GM18505 (cell line): ENCODE measurements at regions not wholly inside any gene's neighbourhood (a gene's known extent, or its start where the extent isn't known, plus 50 kb on each side); places are given as distances from the start of the nearest gene placed in this dataset.

Experiments
- ATAC-seq: cut with Tn5 transposase; IDR thresholded peaks from one replicate; pipeline ENCODE4 v1.9.1; 2021; ENCODE audit not compliant: unreplicated experiment
- POLR2A ChIP-seq: IDR thresholded peaks from 4 replicates; pipeline ENCODE4 v1.6.1; 2011; ENCODE audit warnings: borderline replicate concordance; ENCODE audit not compliant: insufficient read depth, insufficient read length; ENCODE audit errors: extremely low read depth

GRCh38 chr7:32428546-32428945, 61.6 kb downstream of the LSM5 start:
- no peak for ATAC-seq
- no peak for TF ChIP-seq POLR2A

DNA sequence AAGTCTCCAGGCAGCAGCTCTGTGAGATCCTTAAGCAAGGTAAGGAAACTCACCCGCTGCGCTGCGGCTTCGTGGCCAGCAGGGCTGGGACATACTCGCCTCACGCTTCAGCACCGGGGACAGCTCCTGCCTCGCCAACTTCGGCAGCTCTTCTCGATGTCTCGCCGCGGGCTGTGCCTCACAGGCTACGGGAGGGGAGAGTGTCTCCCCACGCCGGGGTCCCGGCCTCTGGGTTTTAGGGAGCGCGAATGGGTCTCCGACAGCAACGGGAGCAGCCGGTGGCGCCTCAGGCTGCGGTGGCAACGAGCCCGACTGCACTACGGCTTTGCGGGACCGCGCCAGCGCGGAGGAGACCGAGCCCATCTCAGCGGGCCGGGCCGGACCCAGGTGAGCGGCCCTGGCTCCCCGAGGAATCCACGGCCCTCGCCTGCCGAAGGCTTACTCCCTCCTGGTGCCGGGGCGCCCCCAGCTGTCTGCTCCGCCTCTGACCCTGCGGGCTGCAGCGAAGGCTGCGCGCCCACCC, 62.4 kb downstream of the LSM5 start:
- no peak for ATAC-seq
- no peak for TF ChIP-seq POLR2A

GRCh38 chr7:32416846-32417245, 73.3 kb downstream of the LSM5 start:
- no peak for TF ChIP-seq POLR2A
- ATAC-seq = no peak

- ATAC-seq = no peak
- TF ChIP-seq POLR2A = no peak
Measured at GRCh38 chr7:32415936-32416335, 74.2 kb downstream of the LSM5 start.

GRCh38 chr7:32415519-32415918, 74.7 kb downstream of the LSM5 start:
- TF ChIP-seq POLR2A = no peak
- no peak for ATAC-seq

GRCh38 chr7:32412471-32412870, 77.7 kb downstream of the LSM5 start:
- TF ChIP-seq POLR2A = no peak
- no peak for ATAC-seq

- no peak for TF ChIP-seq POLR2A
- ATAC-seq = no peak
Measured at GRCh38 chr7:32410545-32410944, 79.6 kb downstream of the LSM5 start.

DNA sequence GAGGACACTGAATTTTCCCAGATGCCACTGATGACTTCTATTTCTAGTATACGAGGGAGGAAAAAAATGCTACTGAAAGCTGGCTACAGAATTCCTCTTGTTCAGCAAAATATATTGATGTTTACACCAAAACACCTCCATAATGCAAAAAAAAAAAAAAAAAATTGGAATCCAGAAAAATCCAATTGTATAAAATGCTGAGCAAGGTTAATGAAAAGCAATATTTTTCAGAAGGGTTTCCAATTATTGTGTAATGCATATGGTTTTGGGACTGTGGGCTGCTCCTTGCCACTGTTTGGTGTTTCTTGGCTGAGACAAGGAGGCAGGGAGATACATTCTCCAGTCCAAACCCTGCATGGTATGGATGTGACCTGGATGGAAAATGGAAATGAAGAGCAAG, 83.8 kb downstream of the LSM5 start:
- no peak for TF ChIP-seq POLR2A
- no peak for ATAC-seq

DNA sequence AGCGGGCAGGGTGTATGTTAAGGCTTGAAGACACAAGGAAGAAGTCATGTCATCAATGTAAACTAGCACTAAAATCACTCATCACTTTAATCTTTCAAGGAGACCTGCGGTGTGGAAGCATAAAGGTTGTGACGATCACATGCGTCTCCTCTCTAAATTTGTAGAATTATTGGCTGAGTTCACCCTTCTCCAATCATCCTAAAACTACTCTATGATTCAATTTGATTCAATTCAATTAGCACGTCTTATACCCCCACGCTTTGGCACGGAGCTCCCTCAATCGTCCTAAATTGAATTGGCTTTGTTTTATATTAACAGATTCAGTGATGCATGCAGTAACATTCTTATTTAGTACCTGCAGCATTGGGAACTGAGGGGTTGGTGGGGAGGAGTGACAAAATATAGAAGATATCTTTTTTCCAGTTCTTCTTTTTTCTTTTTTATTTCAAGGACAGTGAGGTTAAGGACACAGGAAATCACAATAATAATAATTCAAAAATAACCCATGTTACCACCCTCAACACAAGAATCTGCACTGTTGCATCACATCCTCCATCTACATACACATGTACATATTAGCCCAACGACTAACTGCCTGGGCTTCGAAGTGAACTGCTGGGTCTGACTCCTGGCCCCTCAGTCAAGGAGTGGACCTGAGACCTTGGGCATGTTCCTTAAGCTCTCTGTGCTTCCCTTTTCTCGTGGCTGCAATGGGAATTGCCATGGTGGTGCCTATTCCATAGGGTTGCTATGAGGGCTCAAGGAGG, 86.5 kb downstream of the LSM5 start:
- TF ChIP-seq POLR2A = no peak
- no peak for ATAC-seq

- no peak for ATAC-seq
- TF ChIP-seq POLR2A = no peak
Measured at GRCh38 chr7:32400676-32401075, 89.5 kb downstream of the LSM5 start.

DNA sequence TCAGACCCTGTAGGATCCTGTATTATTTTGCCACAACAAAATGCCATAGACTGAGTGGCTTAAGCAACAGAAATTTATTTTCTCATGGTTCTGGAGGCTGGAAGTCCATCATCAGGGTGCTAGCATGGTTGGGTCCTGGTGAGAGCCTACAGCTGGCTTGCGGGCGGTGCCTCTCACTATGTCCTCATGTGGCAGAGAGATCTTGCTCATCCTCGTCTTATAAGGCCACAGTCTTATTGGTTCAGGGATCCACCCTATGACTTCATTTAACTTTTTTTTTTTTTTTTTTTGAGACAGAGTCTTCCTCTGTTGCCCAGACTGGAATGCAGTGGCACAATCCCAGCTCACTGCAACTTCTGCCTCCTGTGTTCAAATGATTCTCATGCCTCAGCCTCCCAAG, 90.9 kb downstream of the LSM5 start:
- ATAC-seq = no peak
- no peak for TF ChIP-seq POLR2A

DNA sequence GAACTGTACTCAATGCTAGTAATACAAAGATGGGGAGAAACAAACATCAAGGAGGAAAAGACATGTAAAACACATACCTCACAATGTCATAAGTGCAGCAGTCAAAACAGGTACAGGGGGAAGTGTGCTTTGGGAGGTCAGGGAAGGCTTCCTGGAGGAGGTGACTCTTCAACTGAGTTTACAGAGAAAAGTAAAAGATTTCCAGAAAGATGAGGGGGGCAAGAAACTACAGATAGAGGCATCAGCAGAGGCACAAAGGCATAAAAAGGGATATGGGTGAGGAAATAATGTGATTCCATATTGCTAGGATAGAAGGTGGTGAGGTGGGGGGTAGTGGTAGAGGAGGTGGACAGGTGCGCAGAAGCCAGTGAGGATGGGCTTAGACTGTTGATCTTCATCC, 95.0 kb downstream of the LSM5 start:
- TF ChIP-seq POLR2A = no peak
- no peak for ATAC-seq

DNA sequence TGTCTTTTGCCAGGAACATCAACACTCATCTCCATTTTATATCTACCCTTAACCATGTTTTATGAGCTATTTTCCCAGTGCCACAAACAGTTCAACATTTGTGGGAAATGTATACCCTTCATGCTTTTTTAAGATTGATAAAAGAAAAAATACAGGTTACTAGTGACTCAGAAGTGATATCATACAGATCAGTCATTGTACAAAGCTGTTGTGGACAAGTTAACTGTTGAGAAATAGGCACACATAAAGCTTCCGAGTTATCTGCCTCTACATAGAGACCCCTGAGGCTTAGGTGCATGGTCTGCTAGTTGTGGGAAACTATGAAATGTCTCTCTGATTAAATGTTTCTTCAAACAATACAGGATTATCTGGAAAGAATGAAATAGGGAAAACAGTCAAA, 96.3 kb downstream of the LSM5 start:
- no peak for ATAC-seq
- no peak for TF ChIP-seq POLR2A

- no peak for TF ChIP-seq POLR2A
- ATAC-seq = no peak
Measured at GRCh38 chr7:32390210-32390609, 100.0 kb downstream of the LSM5 start.

- ATAC-seq = no peak
- TF ChIP-seq POLR2A = no peak
Measured at GRCh38 chr7:32385316-32385956, 104.7 kb downstream of the LSM5 start.

DNA sequence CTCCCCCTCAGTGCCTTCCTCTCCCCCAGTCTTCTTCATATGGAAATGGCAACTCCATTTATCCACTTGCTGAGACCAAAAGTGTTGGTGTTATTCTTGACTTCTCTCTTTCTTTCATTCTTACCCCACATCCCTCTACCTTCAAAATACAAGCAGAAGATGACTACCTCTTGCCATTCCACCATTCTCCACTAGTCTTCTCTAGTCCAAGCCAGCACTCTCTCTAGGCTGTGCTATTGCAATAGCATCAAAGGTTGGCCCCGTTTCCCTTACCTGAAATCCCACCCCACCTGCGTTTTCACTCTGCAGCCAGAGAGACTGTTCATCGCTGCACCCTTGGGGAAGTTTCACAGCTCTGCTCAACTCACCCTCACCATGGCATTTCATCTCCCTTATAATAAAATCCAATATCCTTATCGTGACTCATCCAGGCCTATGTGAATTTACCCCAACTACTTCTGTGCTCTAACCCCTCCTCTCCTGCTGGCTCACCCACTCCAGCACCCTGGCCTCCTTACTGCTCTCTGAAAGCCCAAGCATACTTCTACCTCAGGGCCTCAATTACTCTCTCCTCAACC, 109.1 kb downstream of the LSM5 start:
- ATAC-seq = no peak
- no peak for TF ChIP-seq POLR2A
